ENCODE measurements at regions not wholly inside any gene's neighbourhood (a gene's known extent, or its start where the extent isn't known, plus 50 kb on each side); places are given as distances from the start of the nearest gene placed in this dataset.
A peak's percentile ranks its signal among the peaks of the same experiment; 100 is the strongest.

GRCh38 chr6:154908723-154909122 lies 86.4 kb upstream of the TIAM2 start:
- Mint-ChIP-seq H3K4me3 (no peak overlapping the region), H3K9me3 (no peaks in the 10 kb centered on the region), H3K36me3 (peaks cover 1% of the 10 kb centered on the region), H3K27me3 (no peaks in the 10 kb centered on the region), H3K27ac (no peak overlapping the region), H3K4me1 (no peaks in the 10 kb centered on the region)
- no peak for DNase-seq
- CTCF ChIA-PET, result interaction anchor here (1.1 to 1.3 kb wide), 2 partner anchors 19 to 306 kb away, joined by 3 read pairs; no protein-coding TSS in a partner anchor

GRCh38 chr6:154909311-154909710 lies 85.8 kb upstream of the TIAM2 start:
- Mint-ChIP-seq H3K9me3 (no peaks in the 10 kb centered on the region), H3K36me3 (peaks cover under 1% of the 10 kb centered on the region), H3K27me3 (no peaks in the 10 kb centered on the region), H3K4me1 (no peaks in the 10 kb centered on the region), H3K4me3 (no peak overlapping the region), H3K27ac (no peak overlapping the region)
- CTCF ChIA-PET, result interaction anchor here (1.1 to 1.3 kb wide), 2 partner anchors 19 to 305 kb away, joined by 3 read pairs; no protein-coding TSS in a partner anchor
- no peak for DNase-seq

- Mint-ChIP-seq H3K9me3 (no peaks in the 10 kb centered on the region), H3K27me3 (no peaks in the 10 kb centered on the region), H3K4me1 (no peaks in the 10 kb centered on the region), H3K27ac (no peak overlapping the region), H3K4me3 (no peak overlapping the region), H3K36me3 (no peaks in the 10 kb centered on the region)
- CTCF ChIA-PET, result interaction anchor here (0.6 to 1.3 kb wide), 2 partner anchors 236 to 305 kb away, joined by 3 read pairs; no protein-coding TSS in a partner anchor
- DNase-seq, result no peak
These were observed 85.3 kb upstream of the TIAM2 start for GRCh38 chr6:154909821-154910220.

- Mint-ChIP-seq H3K36me3 (no peaks in the 10 kb centered on the region), H3K4me3 (no peak overlapping the region), H3K27me3 (no peaks in the 10 kb centered on the region), H3K27ac (no peak overlapping the region), H3K4me1 (peaks cover 3% of the 10 kb centered on the region), H3K9me3 (no peaks in the 10 kb centered on the region)
- no peak for DNase-seq
- CTCF ChIA-PET, result no interaction called here
These were observed 80.8 kb upstream of the TIAM2 start for GRCh38 chr6:154914288-154914687.

- Mint-ChIP-seq H3K36me3 (no peaks in the 10 kb centered on the region), H3K27me3 (no peaks in the 10 kb centered on the region), H3K9me3 (no peaks in the 10 kb centered on the region), H3K4me3 (no peak overlapping the region), H3K4me1 (peaks cover 9% of the 10 kb centered on the region), H3K27ac (no peak overlapping the region)
- DNase-seq, result no peak
- CTCF ChIA-PET, result interaction anchor here (0.7 to 0.9 kb wide), 2 partner anchors 12 to 241 kb away, joined by 3 read pairs; no protein-coding TSS in a partner anchor
These were observed 78.3 kb upstream of the TIAM2 start for GRCh38 chr6:154916857-154917256.

- Mint-ChIP-seq H3K4me1 (peaks cover 10% of the 10 kb centered on the region), H3K4me3 (no peak overlapping the region), H3K9me3 (no peaks in the 10 kb centered on the region), H3K27ac (no peak overlapping the region), H3K36me3 (no peaks in the 10 kb centered on the region), H3K27me3 (no peaks in the 10 kb centered on the region)
- no peak for DNase-seq
- CTCF ChIA-PET, result no interaction called here
These were observed 77.2 kb upstream of the TIAM2 start for GRCh38 chr6:154917941-154918340.

GRCh38 chr6:154919806-154920205 lies 75.3 kb upstream of the TIAM2 start:
- Mint-ChIP-seq H3K4me1 (peaks cover 14% of the 10 kb centered on the region), H3K27ac (no peak overlapping the region), H3K27me3 (no peaks in the 10 kb centered on the region), H3K9me3 (no peaks in the 10 kb centered on the region), H3K36me3 (no peaks in the 10 kb centered on the region), H3K4me3 (no peak overlapping the region)
- no peak for DNase-seq
- CTCF ChIA-PET, result interaction anchor here (0.9 to 1.9 kb wide), 2 partner anchors 9 to 52 kb away, joined by 3 to 12 read pairs; no protein-coding TSS in a partner anchor

- H3K9me3 Mint-ChIP-seq, result no peaks in the 10 kb centered on the region
- no peak overlapping the region for H3K4me3 Mint-ChIP-seq
- CTCF ChIA-PET, result interaction anchor here (1.6 kb wide), 1 partner anchor 245 kb away, joined by 5 read pairs; no protein-coding TSS in a partner anchor
- DNase-seq, result no peak
- no peaks in the 10 kb centered on the region for H3K27me3 Mint-ChIP-seq
- no peaks in the 10 kb centered on the region for H3K36me3 Mint-ChIP-seq
- peaks cover 14% of the 10 kb centered on the region for H3K4me1 Mint-ChIP-seq
- no peak overlapping the region for H3K27ac Mint-ChIP-seq
These were observed 74.5 kb upstream of the TIAM2 start for GRCh38 chr6:154920495-154921200.

GRCh38 chr6:154921482-154921881 lies 73.6 kb upstream of the TIAM2 start:
- H3K36me3 Mint-ChIP-seq, result no peaks in the 10 kb centered on the region
- CTCF ChIA-PET, result interaction anchor here (1.4 to 1.6 kb wide), 2 partner anchors 246 to 337 kb away, joined by 3 to 5 read pairs; no protein-coding TSS in a partner anchor
- H3K27me3 Mint-ChIP-seq, result no peaks in the 10 kb centered on the region
- no peak overlapping the region for H3K27ac Mint-ChIP-seq
- no peak overlapping the region for H3K4me3 Mint-ChIP-seq
- DNase-seq, result no peak
- peaks cover 14% of the 10 kb centered on the region for H3K4me1 Mint-ChIP-seq
- H3K9me3 Mint-ChIP-seq, result no peaks in the 10 kb centered on the region

- H3K4me1 Mint-ChIP-seq, result peaks cover 11% of the 10 kb centered on the region
- H3K27ac Mint-ChIP-seq, result no peak overlapping the region
- no peaks in the 10 kb centered on the region for H3K27me3 Mint-ChIP-seq
- no peak for DNase-seq
- H3K4me3 Mint-ChIP-seq, result no peak overlapping the region
- CTCF ChIA-PET, result interaction anchor here (1.2 to 1.4 kb wide), 2 partner anchors 55 to 250 kb away, joined by 4 read pairs; no protein-coding TSS in a partner anchor
- no peaks in the 10 kb centered on the region for H3K36me3 Mint-ChIP-seq
- H3K9me3 Mint-ChIP-seq, result no peaks in the 10 kb centered on the region
These were observed 71.8 kb upstream of the TIAM2 start for GRCh38 chr6:154923199-154923869.

- H3K27me3 Mint-ChIP-seq, result no peaks in the 10 kb centered on the region
- H3K9me3 Mint-ChIP-seq, result no peaks in the 10 kb centered on the region
- H3K27ac Mint-ChIP-seq, result no peak overlapping the region
- no peaks in the 10 kb centered on the region for H3K36me3 Mint-ChIP-seq
- peaks cover 11% of the 10 kb centered on the region for H3K4me1 Mint-ChIP-seq
- no peak overlapping the region for H3K4me3 Mint-ChIP-seq
- CTCF ChIA-PET, result interaction anchor here (1.0 to 1.7 kb wide), 3 partner anchors 247 to 253 kb away, joined by 3 to 6 read pairs (median 3); no protein-coding TSS in a partner anchor
- DNase-seq, result no peak
These were observed 70.0 kb upstream of the TIAM2 start for GRCh38 chr6:154925130-154925529.

- Mint-ChIP-seq H3K9me3 (no peaks in the 10 kb centered on the region), H3K27ac (no peak overlapping the region), H3K4me3 (no peak overlapping the region), H3K27me3 (no peaks in the 10 kb centered on the region), H3K36me3 (no peaks in the 10 kb centered on the region), H3K4me1 (peaks cover 10% of the 10 kb centered on the region)
- CTCF ChIA-PET, result interaction anchor here (0.9 to 7.7 kb wide), 6 partner anchors 10 to 343 kb away, joined by 3 to 86 read pairs (median 4); no protein-coding TSS in a partner anchor
- no peak for DNase-seq
These were observed 68.7 kb upstream of the TIAM2 start for GRCh38 chr6:154926366-154926765.

- Mint-ChIP-seq H3K27me3 (no peaks in the 10 kb centered on the region), H3K4me3 (no peak overlapping the region), H3K9me3 (no peaks in the 10 kb centered on the region), H3K4me1 (peaks cover 6% of the 10 kb centered on the region), H3K27ac (no peak overlapping the region), H3K36me3 (no peaks in the 10 kb centered on the region)
- DNase-seq, result peak; percentile 78
- CTCF ChIA-PET, result interaction anchor here (0.5 to 7.7 kb wide), 34 partner anchors 8 to 388 kb away, joined by 3 to 86 read pairs (median 4); no protein-coding TSS in a partner anchor
These were observed 66.7 kb upstream of the TIAM2 start for GRCh38 chr6:154928325-154928922.

GRCh38 chr6:154930451-154930851 lies 64.7 kb upstream of the TIAM2 start:
- DNase-seq, result no peak
- Mint-ChIP-seq H3K4me3 (no peak overlapping the region), H3K27ac (no peak overlapping the region), H3K4me1 (peaks cover 2% of the 10 kb centered on the region), H3K9me3 (no peaks in the 10 kb centered on the region), H3K27me3 (no peaks in the 10 kb centered on the region), H3K36me3 (no peaks in the 10 kb centered on the region)
- CTCF ChIA-PET, result interaction anchor here (1.4 to 7.7 kb wide), 7 partner anchors 11 to 338 kb away, joined by 3 to 86 read pairs (median 12); no protein-coding TSS in a partner anchor
